ENCODE measurements at regions not wholly inside any gene's neighbourhood (a gene's known extent, or its start where the extent isn't known, plus 50 kb on each side); places are given as distances from the start of the nearest gene placed in this dataset.

GRCh38 chr13:109509154-109509900, 277.1 kb downstream of the IRS2 start:
- no peak for TF ChIP-seq CTCF (conservative IDR thresholded peaks at IDR 0.05; ENCODE audit: low read depth, low read length)
- TF ChIP-seq BHLHE40 (IDR thresholded peaks at IDR 0.05; ENCODE audit: low read depth, low read length) = no peak
- no peak for TF ChIP-seq RAD21 (IDR thresholded peaks at IDR 0.05; ENCODE audit: low read length)

Measured in IMR-90 (cell line).